ENCODE measurements at regions not wholly inside any gene's neighbourhood (a gene's known extent, or its start where the extent isn't known, plus 50 kb on each side); places are given as distances from the start of the nearest gene placed in this dataset.

DNA sequence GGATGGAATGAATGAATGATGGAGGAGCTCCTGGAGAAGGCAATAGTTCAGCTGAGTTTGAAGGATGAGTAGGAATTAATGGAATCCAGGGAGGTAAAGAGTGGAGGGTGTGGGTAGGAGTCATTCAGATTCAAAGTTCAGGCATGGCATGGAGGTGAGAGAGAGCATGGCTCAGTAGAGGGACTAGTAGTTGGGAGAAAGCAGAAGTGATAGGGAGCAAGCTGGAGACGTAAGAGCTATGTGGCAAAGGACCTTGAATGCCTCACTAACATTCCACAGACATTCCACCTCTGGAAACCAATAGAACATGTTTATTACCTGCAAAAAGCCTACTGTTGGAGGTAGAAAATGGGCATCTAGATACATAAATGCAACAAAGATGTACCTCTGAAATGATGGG, 170.1 kb downstream of the HAUS1 start:
- TF ChIP-seq, protein P1, sequence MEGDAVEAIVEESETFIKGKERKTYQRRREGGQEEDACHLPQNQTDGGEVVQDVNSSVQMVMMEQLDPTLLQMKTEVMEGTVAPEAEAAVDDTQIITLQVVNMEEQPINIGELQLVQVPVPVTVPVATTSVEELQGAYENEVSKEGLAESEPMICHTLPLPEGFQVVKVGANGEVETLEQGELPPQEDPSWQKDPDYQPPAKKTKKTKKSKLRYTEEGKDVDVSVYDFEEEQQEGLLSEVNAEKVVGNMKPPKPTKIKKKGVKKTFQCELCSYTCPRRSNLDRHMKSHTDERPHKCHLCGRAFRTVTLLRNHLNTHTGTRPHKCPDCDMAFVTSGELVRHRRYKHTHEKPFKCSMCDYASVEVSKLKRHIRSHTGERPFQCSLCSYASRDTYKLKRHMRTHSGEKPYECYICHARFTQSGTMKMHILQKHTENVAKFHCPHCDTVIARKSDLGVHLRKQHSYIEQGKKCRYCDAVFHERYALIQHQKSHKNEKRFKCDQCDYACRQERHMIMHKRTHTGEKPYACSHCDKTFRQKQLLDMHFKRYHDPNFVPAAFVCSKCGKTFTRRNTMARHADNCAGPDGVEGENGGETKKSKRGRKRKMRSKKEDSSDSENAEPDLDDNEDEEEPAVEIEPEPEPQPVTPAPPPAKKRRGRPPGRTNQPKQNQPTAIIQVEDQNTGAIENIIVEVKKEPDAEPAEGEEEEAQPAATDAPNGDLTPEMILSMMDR (IDR thresholded peaks at IDR 0.05) = no peak
- TF ChIP-seq EZH2 (IDR thresholded peaks at IDR 0.05; ENCODE audit: borderline replicate concordance, insufficient read depth, low read depth, low read length, poor library complexity, severe bottlenecking) = no peak

Data from B cell (primary cell).